WERI-Rb-1 (cell line): ENCODE measurements at regions not wholly inside any gene's neighbourhood (a gene's known extent, or its start where the extent isn't known, plus 50 kb on each side); places are given as distances from the start of the nearest gene placed in this dataset.
"Not testable (repeated sequence)": the region's sequence is repeated elsewhere in the genome, so short reads cannot be mapped to it uniquely, and the experiment has no call there.

Source experiments
- DNase-seq: peaks from one replicate; pipeline ENCODE4 v3.0.0-alpha.2; 2020
- H3K27ac ChIP-seq: fragments of 250-450 bp; sonication (Bioruptor Pico); 2 replicates; pipeline ENCODE4 v1.5.1; 2020; ENCODE audit warnings: mild to moderate bottlenecking, moderate library complexity
- H3K27me3 ChIP-seq: fragments of 250-450 bp; sonication (Bioruptor Pico); 2 replicates; pipeline ENCODE4 v1.5.1; 2021; ENCODE audit warnings: mild to moderate bottlenecking, low read depth, moderate library complexity; ENCODE audit not compliant: insufficient read depth, severe bottlenecking
- H3K36me3 ChIP-seq: fragments of 250-450 bp; sonication (Bioruptor Pico); 2 replicates; pipeline ENCODE4 v1.5.1; 2020; ENCODE audit warnings: mild to moderate bottlenecking, moderate library complexity
- H3K4me3 ChIP-seq: 2 replicates; pipeline ENCODE4 v1.5.1; 2011; ENCODE audit warnings: low read depth, mild to moderate bottlenecking, control low read depth, low read length
- H3K9me3 ChIP-seq: fragments of 250-450 bp; sonication (Bioruptor Pico); 2 replicates; pipeline ENCODE4 v1.5.1; 2021; ENCODE audit warnings: mild to moderate bottlenecking, moderate library complexity; ENCODE audit not compliant: severe bottlenecking
- CTCF ChIP-seq: IDR thresholded peaks from 2 replicates; pipeline ENCODE4 v1.5.1; 2011; ENCODE audit warnings: low read depth, mild to moderate bottlenecking, control low read depth, inconsistent platforms, low read length

- peaks cover 3% of the 10 kb centered on the region for H3K9me3 ChIP-seq
- no peaks in the 10 kb centered on the region for H3K27me3 ChIP-seq
- no peak for DNase-seq
- no peaks in the 10 kb centered on the region for H3K36me3 ChIP-seq
- no peak overlapping the region for H3K27ac ChIP-seq
- H3K4me3 ChIP-seq = no peak overlapping the region
- no peak for TF ChIP-seq CTCF
These were observed 515.3 kb downstream of the ZBBX start for GRCh38 chr3:166864473-166865467.

GRCh38 chr3:166860217-166860616 is 519.9 kb downstream of the ZBBX start:
- no peak for DNase-seq
- no peak for TF ChIP-seq CTCF

GRCh38 chr3:166844329-166844728 is 535.8 kb downstream of the ZBBX start:
- no peaks in the 10 kb centered on the region for H3K9me3 ChIP-seq
- TF ChIP-seq CTCF = no peak
- H3K27ac ChIP-seq = no peak overlapping the region
- H3K27me3 ChIP-seq = no peaks in the 10 kb centered on the region
- no peak overlapping the region for H3K4me3 ChIP-seq
- no peaks in the 10 kb centered on the region for H3K36me3 ChIP-seq
- DNase-seq = no peak

More at GRCh38 chr3:166860217-166860616, 519.9 kb downstream of the ZBBX start:
- H3K4me3 ChIP-seq = no peak overlapping the region
- H3K27me3 ChIP-seq = no peaks in the 10 kb centered on the region
- H3K27ac ChIP-seq = no peak overlapping the region
- no peaks in the 10 kb centered on the region for H3K9me3 ChIP-seq
- H3K36me3 ChIP-seq = no peaks in the 10 kb centered on the region

GRCh38 chr3:166842784-166843183 is 537.3 kb downstream of the ZBBX start:
- H3K27ac ChIP-seq, H3K27me3 ChIP-seq, DNase-seq, H3K4me3 ChIP-seq, H3K9me3 ChIP-seq, H3K36me3 ChIP-seq: not testable (repeated sequence)

- DNase-seq = peak; percentile 32
- TF ChIP-seq CTCF = peak; percentile 56
- H3K36me3 ChIP-seq = no peaks in the 10 kb centered on the region
- no peaks in the 10 kb centered on the region for H3K27me3 ChIP-seq
- H3K9me3 ChIP-seq = no peaks in the 10 kb centered on the region
- H3K27ac ChIP-seq = no peak overlapping the region
- no peak overlapping the region for H3K4me3 ChIP-seq
These were observed 542.6 kb downstream of the ZBBX start for GRCh38 chr3:166837535-166837934.

- no peak overlapping the region for H3K27ac ChIP-seq
- H3K27me3 ChIP-seq = no peaks in the 10 kb centered on the region
- no peaks in the 10 kb centered on the region for H3K36me3 ChIP-seq
These were observed 543.3 kb downstream of the ZBBX start for GRCh38 chr3:166836836-166837235.

More at GRCh38 chr3:166836836-166837235, 543.3 kb downstream of the ZBBX start:
- DNase-seq = no peak
- Histone ChIP-seq H3K9me3 (no peaks in the 10 kb centered on the region), H3K4me3 (no peak overlapping the region)
- no peak for TF ChIP-seq CTCF
